ENCODE measurements at regions not wholly inside any gene's neighbourhood (a gene's known extent, or its start where the extent isn't known, plus 50 kb on each side); places are given as distances from the start of the nearest gene placed in this dataset.

GRCh38 chr11:45410391-45411227 is 124.5 kb upstream of the SYT13 start:
- Histone ChIP-seq H4K20me1 (ENCODE audit: insufficient read depth) (no peaks in the 10 kb centered on the region), H3K9me2 (no peaks in the 10 kb centered on the region), H3K27ac (ENCODE audit: low read depth in 2 of 2, low read length in 1 of 2) (peak overlapping the region; percentile 86 to 94), H3K27me3 (ENCODE audit: insufficient read depth) (no peaks in the 10 kb centered on the region), H3K9ac (peak overlapping the region; percentile 67; the same call in 1 of the 2 replicates), H3K9me3 (no peaks in the 10 kb centered on the region), H3K36me3 (replicated peaks in 1 of 2; ENCODE audit: control insufficient read depth in 1 of 2, insufficient read depth in 2 of 2, low read length in 1 of 2) (no peaks in the 10 kb centered on the region), H2AFZ (ENCODE audit: low read depth) (peak overlapping the region; percentile 63; the same call in 1 of the 2 replicates), H3F3A (replicated peaks; ENCODE audit: insufficient read depth) (peaks cover 14% of the 10 kb centered on the region), H3K4me1 (ENCODE audit: control insufficient read depth in 1 of 2, insufficient read depth in 2 of 2, low read depth in 1 of 2, low read length in 1 of 2) (peaks cover 26 to 38% of the 10 kb centered on the region in 2 experiments), H3K79me2 (ENCODE audit: insufficient read depth) (no peaks in the 10 kb centered on the region), H3K4me3 (ENCODE audit: low read depth in 2 of 2, low read length in 1 of 2) (no peak overlapping the region), H3K4me2 (peak overlapping the region; percentile 75)
- no peak for TF ChIP-seq FOXM1 (IDR thresholded peaks at IDR 0.05; ENCODE audit: low read depth)
- TF ChIP-seq REST (IDR thresholded peaks at IDR 0.05; ENCODE audit: low read depth, low read length): no peak
- TF ChIP-seq EZH2phosphoT487 (IDR thresholded peaks at IDR 0.05; ENCODE audit: borderline replicate concordance, low read depth): no peak
- TF ChIP-seq YY1 (IDR thresholded peaks at IDR 0.05; ENCODE audit: low read depth): no peak
- TF ChIP-seq SIN3A (IDR thresholded peaks at IDR 0.05; ENCODE audit: borderline replicate concordance, low read depth, low read length): no peak
- TF ChIP-seq EP300 (IDR thresholded peaks at IDR 0.05; ENCODE audit: borderline replicate concordance in 1 of 2, low read depth in 1 of 2, low read length in 1 of 2): no peak
- no peak for TF ChIP-seq SMC3 (IDR thresholded peaks at IDR 0.05; ENCODE audit: low read depth, low read length)
- no peak for TF ChIP-seq TAF1 (IDR thresholded peaks at IDR 0.05; ENCODE audit: borderline replicate concordance, low read depth, low read length)
- no peak for TF ChIP-seq GATA2 (CRISPR knock-in tag; IDR thresholded peaks at IDR 0.05)
- TF ChIP-seq USF2 (IDR thresholded peaks at IDR 0.05; ENCODE audit: borderline replicate concordance, low read depth, low read length): no peak
- TF ChIP-seq CTCF (IDR thresholded peaks at IDR 0.05): no peak
- no peak for TF ChIP-seq RAD21 (IDR thresholded peaks at IDR 0.05; ENCODE audit: low read length)
- TF ChIP-seq CHD2 (IDR thresholded peaks at IDR 0.05; ENCODE audit: low read length, partially characterized antibody): no peak
- no peak for TF ChIP-seq NFIC (IDR thresholded peaks at IDR 0.05; ENCODE audit: borderline replicate concordance)
- no peak for TF ChIP-seq TEAD4 (IDR thresholded peaks at IDR 0.05; ENCODE audit: borderline replicate concordance, insufficient read depth)
- no peak for TF ChIP-seq JUND (IDR thresholded peaks at IDR 0.05)
- 62% methylated on average over 12 of the region's 12 CpGs for WGBS (ENCODE audit: low lambda C conversion rate)
- POLR2A ChIA-PET: no interaction called here
- DNase-seq: no peak
- CTCF ChIA-PET: interaction anchor here (0.6 to 3.2 kb wide), 5 partner anchors 22 to 361 kb away, joined by 3 to 25 read pairs (median 4); no protein-coding TSS in a partner anchor
